ENCODE measurements at regions not wholly inside any gene's neighbourhood (a gene's known extent, or its start where the extent isn't known, plus 50 kb on each side); places are given as distances from the start of the nearest gene placed in this dataset.

DNA sequence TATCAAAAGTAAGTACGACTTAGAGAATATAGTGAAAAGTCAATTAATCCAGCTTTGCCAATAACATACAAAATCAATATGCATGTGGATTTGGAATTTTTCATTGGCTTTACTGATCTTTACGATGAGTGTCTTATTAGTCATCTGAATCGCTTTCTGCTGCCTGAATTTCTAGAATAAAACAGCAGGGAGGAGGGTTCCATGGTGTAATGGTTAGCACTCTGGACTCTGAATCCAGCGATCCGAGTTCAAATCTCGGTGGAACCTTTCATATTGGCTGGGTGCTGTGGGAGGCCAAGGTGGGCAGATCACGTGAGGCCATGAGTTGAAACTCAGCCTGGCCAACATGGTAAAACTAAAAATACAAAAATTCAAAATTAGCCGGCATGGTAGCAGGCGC lies 448.8 kb downstream of the RNF144B start:
- 92% methylated on average over 9 of the region's 9 CpGs; no CpG with 5 or more reads in 1 of the 2 experiments for WGBS, 2 experiments (ENCODE audit: extremely low coverage in 1 of 2, insufficient coverage in 1 of 2, insufficient read length in 1 of 2, insufficient replicate concordance in 2 of 2, low coverage in 1 of 2, low lambda C conversion rate in 2 of 2, missing lambda C conversion rate in 1 of 2)
- Histone ChIP-seq H3K9ac (replicated peaks in 1 of 4; ENCODE audit: extremely low read depth in 1 of 4, low read depth in 3 of 4, low read length in 3 of 4) (no peak overlapping the region), H3K18ac (ENCODE audit: extremely low read depth, low read length) (no peak overlapping the region), H2BK120ac (replicated peaks; ENCODE audit: low read depth, low read length) (no peak overlapping the region), H3K4me1 (replicated peaks in 1 of 4; ENCODE audit: control insufficient read depth in 3 of 4, insufficient read depth in 4 of 4, low read length in 3 of 4) (no peaks in the 10 kb centered on the region), H2AK5ac (ENCODE audit: low read depth, low read length) (no peak overlapping the region), H3K56ac (replicated peaks; ENCODE audit: insufficient read length, low read depth, low read length) (no peak overlapping the region), H3K79me1 (ENCODE audit: low read depth, low read length) (no peaks in the 10 kb centered on the region), H3K14ac (ENCODE audit: insufficient read length) (no peak overlapping the region), H3K9me3 (ENCODE audit: insufficient read depth in 2 of 2, low read depth in 1 of 2, low read length in 1 of 2) (no peaks in the 10 kb centered on the region), H3K79me2 (ENCODE audit: control insufficient read depth in 1 of 2, insufficient read depth in 2 of 2, low read length in 2 of 2) (no peaks in the 10 kb centered on the region), H3K36me3 (ENCODE audit: control insufficient read depth in 2 of 4, insufficient read depth in 4 of 4, low read length in 3 of 4) (no peaks in the 10 kb centered on the region), H4K8ac (ENCODE audit: extremely low read depth, insufficient read depth, low read length) (no peak overlapping the region), H2BK20ac (ENCODE audit: low read length) (no peak overlapping the region), H4K91ac (replicated peaks; ENCODE audit: insufficient read length, low read length) (no peak overlapping the region), H4K5ac (ENCODE audit: insufficient read length, low read depth, low read length) (no peak overlapping the region), H2BK12ac (ENCODE audit: low read depth, low read length) (no peak overlapping the region), H4K20me1 (replicated peaks in 1 of 2; ENCODE audit: control insufficient read depth in 1 of 2, insufficient read depth in 2 of 2, low read length in 2 of 2) (no peaks in the 10 kb centered on the region), H3K23ac (ENCODE audit: insufficient read length) (no peak overlapping the region), H3K27me3 (replicated peaks in 1 of 4; ENCODE audit: control insufficient read depth in 3 of 4, extremely low read depth in 1 of 4, insufficient read depth in 3 of 4, low read length in 3 of 4) (no peaks in the 10 kb centered on the region), H2BK15ac (ENCODE audit: low read length) (no peak overlapping the region), H3K23me2 (ENCODE audit: low read depth, low read length) (no peaks in the 10 kb centered on the region), H3K4me3 (ENCODE audit: extremely low read depth in 1 of 4, insufficient read depth in 2 of 4, low read depth in 3 of 4, low read length in 4 of 4) (no peak overlapping the region), H3K4me2 (ENCODE audit: insufficient read depth in 1 of 2, low read depth in 2 of 2, low read length in 2 of 2) (no peak overlapping the region), H2AFZ (ENCODE audit: low read length) (no peak overlapping the region), H3K27ac (ENCODE audit: low read depth, low read length) (no peak overlapping the region), H3K4ac (replicated peaks; ENCODE audit: insufficient read length, low read depth, low read length) (no peak overlapping the region), H2BK5ac (ENCODE audit: low read depth, low read length) (no peak overlapping the region)
- POLR2A ChIA-PET (ENCODE audit: partially characterized antibody) = no interaction called here
- no peak for DNase-seq (ENCODE audit: low read depth in 1 of 2, low spot score in 2 of 2)
- CTCF ChIA-PET (ENCODE audit: partially characterized antibody) = interaction anchor here (0.6 to 1.2 kb wide), 3 partner anchors 9 to 300 kb away, joined by 3 to 5 read pairs (median 5); no protein-coding TSS in a partner anchor
- no peak for FAIRE-seq
- no peak for TF ChIP-seq RXRA (IDR thresholded peaks at IDR 0.05; ENCODE audit: insufficient read depth, low read depth, low read length)
- no peak for TF ChIP-seq KDM4A (IDR thresholded peaks at IDR 0.05; ENCODE audit: low read depth, low read length, severe bottlenecking)
- TF ChIP-seq SIN3A (conservative IDR thresholded peaks at IDR 0.05 in 1 of 2, IDR thresholded peaks at IDR 0.05 in 1 of 2; ENCODE audit: low read depth in 1 of 2, low read length in 2 of 2) = no peak
- no peak for TF ChIP-seq KDM5A (IDR thresholded peaks at IDR 0.05; ENCODE audit: low read length)
- peak; percentile 84 for TF ChIP-seq TBP (IDR thresholded peaks at IDR 0.05; ENCODE audit: low read depth, low read length)
- no peak for TF ChIP-seq CEBPB (IDR thresholded peaks at IDR 0.05; ENCODE audit: low read depth, low read length)
- no peak for TF ChIP-seq SAP30 (IDR thresholded peaks at IDR 0.05; ENCODE audit: insufficient read depth, insufficient replicate concordance, low read length)
- TF ChIP-seq, protein P1, sequence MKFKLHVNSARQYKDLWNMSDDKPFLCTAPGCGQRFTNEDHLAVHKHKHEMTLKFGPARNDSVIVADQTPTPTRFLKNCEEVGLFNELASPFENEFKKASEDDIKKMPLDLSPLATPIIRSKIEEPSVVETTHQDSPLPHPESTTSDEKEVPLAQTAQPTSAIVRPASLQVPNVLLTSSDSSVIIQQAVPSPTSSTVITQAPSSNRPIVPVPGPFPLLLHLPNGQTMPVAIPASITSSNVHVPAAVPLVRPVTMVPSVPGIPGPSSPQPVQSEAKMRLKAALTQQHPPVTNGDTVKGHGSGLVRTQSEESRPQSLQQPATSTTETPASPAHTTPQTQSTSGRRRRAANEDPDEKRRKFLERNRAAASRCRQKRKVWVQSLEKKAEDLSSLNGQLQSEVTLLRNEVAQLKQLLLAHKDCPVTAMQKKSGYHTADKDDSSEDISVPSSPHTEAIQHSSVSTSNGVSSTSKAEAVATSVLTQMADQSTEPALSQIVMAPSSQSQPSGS (IDR thresholded peaks at IDR 0.05; ENCODE audit: low read length) = no peak
- TF ChIP-seq SUZ12 (IDR thresholded peaks at IDR 0.05; ENCODE audit: low read length) = no peak

All from H1 (cell line).